ENCODE measurements at regions not wholly inside any gene's neighbourhood (a gene's known extent, or its start where the extent isn't known, plus 50 kb on each side); places are given as distances from the start of the nearest gene placed in this dataset.

DNA sequence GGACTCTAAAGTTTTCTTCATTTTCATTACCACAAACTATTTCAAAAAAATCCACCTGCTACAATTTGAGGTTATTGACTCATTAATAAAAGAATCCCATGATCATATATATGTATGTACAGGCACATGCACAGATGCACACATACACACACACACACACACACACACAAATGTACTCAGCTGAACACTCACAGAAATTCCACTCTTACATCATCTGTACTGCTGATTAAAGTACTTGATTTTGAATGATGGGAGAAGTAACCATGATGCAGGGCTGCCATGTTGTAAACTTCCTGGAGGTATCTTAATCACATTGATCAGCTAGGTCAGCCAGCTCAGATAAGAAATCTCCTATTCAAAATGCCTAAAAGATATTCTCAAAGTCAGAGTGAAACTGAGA lies 1313.2 kb upstream of the NRXN1 start (continued):
- TF ChIP-seq, protein P1, sequence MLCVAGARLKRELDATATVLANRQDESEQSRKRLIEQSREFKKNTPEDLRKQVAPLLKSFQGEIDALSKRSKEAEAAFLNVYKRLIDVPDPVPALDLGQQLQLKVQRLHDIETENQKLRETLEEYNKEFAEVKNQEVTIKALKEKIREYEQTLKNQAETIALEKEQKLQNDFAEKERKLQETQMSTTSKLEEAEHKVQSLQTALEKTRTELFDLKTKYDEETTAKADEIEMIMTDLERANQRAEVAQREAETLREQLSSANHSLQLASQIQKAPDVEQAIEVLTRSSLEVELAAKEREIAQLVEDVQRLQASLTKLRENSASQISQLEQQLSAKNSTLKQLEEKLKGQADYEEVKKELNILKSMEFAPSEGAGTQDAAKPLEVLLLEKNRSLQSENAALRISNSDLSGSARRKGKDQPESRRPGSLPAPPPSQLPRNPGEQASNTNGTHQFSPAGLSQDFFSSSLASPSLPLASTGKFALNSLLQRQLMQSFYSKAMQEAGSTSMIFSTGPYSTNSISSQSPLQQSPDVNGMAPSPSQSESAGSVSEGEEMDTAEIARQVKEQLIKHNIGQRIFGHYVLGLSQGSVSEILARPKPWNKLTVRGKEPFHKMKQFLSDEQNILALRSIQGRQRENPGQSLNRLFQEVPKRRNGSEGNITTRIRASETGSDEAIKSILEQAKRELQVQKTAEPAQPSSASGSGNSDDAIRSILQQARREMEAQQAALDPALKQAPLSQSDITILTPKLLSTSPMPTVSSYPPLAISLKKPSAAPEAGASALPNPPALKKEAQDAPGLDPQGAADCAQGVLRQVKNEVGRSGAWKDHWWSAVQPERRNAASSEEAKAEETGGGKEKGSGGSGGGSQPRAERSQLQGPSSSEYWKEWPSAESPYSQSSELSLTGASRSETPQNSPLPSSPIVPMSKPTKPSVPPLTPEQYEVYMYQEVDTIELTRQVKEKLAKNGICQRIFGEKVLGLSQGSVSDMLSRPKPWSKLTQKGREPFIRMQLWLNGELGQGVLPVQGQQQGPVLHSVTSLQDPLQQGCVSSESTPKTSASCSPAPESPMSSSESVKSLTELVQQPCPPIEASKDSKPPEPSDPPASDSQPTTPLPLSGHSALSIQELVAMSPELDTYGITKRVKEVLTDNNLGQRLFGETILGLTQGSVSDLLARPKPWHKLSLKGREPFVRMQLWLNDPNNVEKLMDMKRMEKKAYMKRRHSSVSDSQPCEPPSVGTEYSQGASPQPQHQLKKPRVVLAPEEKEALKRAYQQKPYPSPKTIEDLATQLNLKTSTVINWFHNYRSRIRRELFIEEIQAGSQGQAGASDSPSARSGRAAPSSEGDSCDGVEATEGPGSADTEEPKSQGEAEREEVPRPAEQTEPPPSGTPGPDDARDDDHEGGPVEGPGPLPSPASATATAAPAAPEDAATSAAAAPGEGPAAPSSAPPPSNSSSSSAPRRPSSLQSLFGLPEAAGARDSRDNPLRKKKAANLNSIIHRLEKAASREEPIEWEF (IDR thresholded peaks at IDR 0.05; ENCODE audit: insufficient replicate concordance, low read depth, low read length): no peak
- TF ChIP-seq CHD1 (IDR thresholded peaks at IDR 0.05; ENCODE audit: low read depth, low read length) (no peak), MXI1 (IDR thresholded peaks at IDR 0.05; ENCODE audit: low read depth, low read length) (no peak), SMAD1 (IDR thresholded peaks at IDR 0.05; ENCODE audit: low read depth, partially characterized antibody) (no peak), CBX3 (IDR thresholded peaks at IDR 0.05; ENCODE audit: borderline replicate concordance, low read depth) (no peak)

GRCh38 chr2:52343706-52344266 lies 1311.9 kb upstream of the NRXN1 start:
- no TSS peak for BruUV-seq (replicated peaks)
- Histone ChIP-seq H3K27me3 (replicated peaks in 1 of 2; ENCODE audit: control insufficient read depth in 2 of 2, insufficient read depth in 2 of 2, low read length in 1 of 2) (no peaks in the 10 kb centered on the region), H4K20me1 (ENCODE audit: control insufficient read depth, insufficient read depth) (no peaks in the 10 kb centered on the region), H3K79me2 (ENCODE audit: control insufficient read depth, insufficient read depth, low read length) (no peaks in the 10 kb centered on the region), H3K4me2 (ENCODE audit: control insufficient read depth, insufficient read depth) (no peak overlapping the region), H3K9ac (ENCODE audit: control insufficient read depth, insufficient read depth, low read length) (no peak overlapping the region), H3K9me3 (replicated peaks; ENCODE audit: control insufficient read depth, insufficient read depth, low read length) (no peaks in the 10 kb centered on the region), H3K27ac (ENCODE audit: control insufficient read depth, insufficient read depth) (no peak overlapping the region), H2AFZ (ENCODE audit: control insufficient read depth, low read depth, low read length) (no peak overlapping the region), H3K4me1 (ENCODE audit: control insufficient read depth, insufficient read depth, low read length) (no peaks in the 10 kb centered on the region), H3K36me3 (ENCODE audit: control insufficient read depth in 2 of 2, insufficient read depth in 2 of 2, low read length in 1 of 2) (no peaks in the 10 kb centered on the region), H3K4me3 (no peak overlapping the region)
- WGBS (ENCODE audit: insufficient coverage, insufficient replicate concordance, low lambda C conversion rate, missing lambda C conversion rate): 4% methylated on average over 2 of the region's 2 CpGs
- POLR2A ChIA-PET: no interaction called here
- SMC1A ChIA-PET (ENCODE audit: uncharacterized antibody, unreplicated experiment): interaction anchor here (0.9 to 2.5 kb wide), 2 partner anchors 11 to 12 kb away, joined by 3 to 5 read pairs; no protein-coding TSS in a partner anchor
- RAD21 ChIA-PET (ENCODE audit: unreplicated experiment): no interaction called here
- in situ Hi-C loops (cut with MboI) (no loop called here), intact Hi-C loops (cut with micrococcal nuclease; ENCODE audit: unreplicated experiment) (no loop called here)
- CTCF ChIA-PET: no interaction called here
- DNase-seq (ENCODE audit: low read depth, low spot score): no peak
- TF ChIP-seq, protein P1 (IDR thresholded peaks at IDR 0.05; ENCODE audit: insufficient replicate concordance, low read depth, low read length): no peak
- ATAC-seq: no peak
- FAIRE-seq: no peak
